GM12878 (cell line): ENCODE measurements at regions not wholly inside any gene's neighbourhood (a gene's known extent, or its start where the extent isn't known, plus 50 kb on each side); places are given as distances from the start of the nearest gene placed in this dataset.

Source experiments
- ATAC-seq: fragments of 200-7000 bp; cut with Tn5 transposase; 3 replicates; pipeline ENCODE4 v1.9.1; 2020; ENCODE audit warnings: mild to moderate bottlenecking, moderate library complexity
- BruUV-seq: library from RNA; stranded (reverse); fragments of 400-500 nt; replicated peaks from 2 replicates; lab custom pipeline; 2021; lab: Mats Ljungman, UMichigan
- CTCF ChIA-PET: fragments of 300-600 bp; sonication (Branson Sonifier 250); formaldehyde crosslinking; extraction: SDS; loops from one replicate; lab custom pipeline; 2021; ENCODE audit warnings: inconsistent platforms; lab: Yijun Ruan, JAX
- POLR2A ChIA-PET: fragments of 350-600 bp; formaldehyde crosslinking; extraction: SDS; loops from one replicate; lab custom pipeline; 2021; ENCODE audit warnings: inconsistent platforms; lab: Charles Lee
- RAD21 ChIA-PET: fragments of 300-600 bp; sonication (Branson Sonifier 250); formaldehyde crosslinking; loops from one replicate; lab custom pipeline; 2023; ENCODE audit warnings: antibody characterized with exemption; ENCODE audit not compliant: unreplicated experiment; lab: Charles Lee
- SMC1A ChIA-PET: fragments of 300-600 bp; sonication (Branson Sonifier 250); formaldehyde crosslinking; loops from one replicate; lab custom pipeline; 2023; ENCODE audit not compliant: unreplicated experiment, uncharacterized antibody; lab: Charles Lee
- DNase-seq: peaks from one replicate; pipeline ENCODE4 v3.0.0-alpha.2; 2011; ENCODE audit warnings: low read depth, low spot score
- FAIRE-seq: peaks from 3 replicates; lab custom pipeline; 2011; peaks lifted over from hg19 to GRCh38; lab: Jason Lieb, UNC
- H2AFZ ChIP-seq: 2 replicates; pipeline ENCODE4 v1.6.0; 2011; ENCODE audit warnings: low read depth, low read length, control low read depth; ENCODE audit not compliant: control insufficient read depth
- H3K27ac ChIP-seq: 2 replicates; pipeline ENCODE4 v1.5.1; 2011; ENCODE audit warnings: control low read depth; ENCODE audit not compliant: control insufficient read depth, insufficient read depth
- H3K27me3 ChIP-seq, 2 experiments: replicated peaks in 1 of 2; 2 replicates each; pipeline versions ENCODE4 v1.6.0 to v1.6.1; 2011; ENCODE audit warnings: low read length in 1 of 2; ENCODE audit not compliant: control insufficient read depth in 2 of 2, insufficient read depth in 2 of 2
- H3K36me3 ChIP-seq, 2 experiments: 2 replicates each; pipeline ENCODE4 v1.5.1; 2011; ENCODE audit warnings: low read length in 1 of 2; ENCODE audit not compliant: control insufficient read depth in 2 of 2, insufficient read depth in 2 of 2
- H3K4me1 ChIP-seq: 2 replicates; pipeline ENCODE4 v1.6.1; 2011; ENCODE audit warnings: mild to moderate bottlenecking, low read length, moderate library complexity, mixed read lengths; ENCODE audit not compliant: control insufficient read depth, insufficient read depth
- H3K4me2 ChIP-seq: 2 replicates; pipeline ENCODE4 v1.6.0; 2011; ENCODE audit warnings: control low read depth; ENCODE audit not compliant: control insufficient read depth, insufficient read depth
- H3K4me3 ChIP-seq: fragments of 200-600 bp; sonication (generic); 2 replicates; pipeline ENCODE4 v1.5.1; 2016
- H3K79me2 ChIP-seq: 2 replicates; pipeline ENCODE4 v1.6.0; 2011; ENCODE audit warnings: low read length; ENCODE audit not compliant: control insufficient read depth, insufficient read depth
- H3K9ac ChIP-seq: 2 replicates; pipeline ENCODE4 v1.8.0; 2011; ENCODE audit warnings: low read length, control low read depth, mixed read lengths; ENCODE audit not compliant: control insufficient read depth, insufficient read depth
- H3K9me3 ChIP-seq: replicated peaks from 3 replicates; pipeline ENCODE4 v1.5.1; 2011; ENCODE audit warnings: mild to moderate bottlenecking, low read length; ENCODE audit not compliant: control insufficient read depth, insufficient read depth
- H4K20me1 ChIP-seq: 2 replicates; pipeline ENCODE4 v1.6.0; 2011; ENCODE audit not compliant: control insufficient read depth, insufficient read depth
- EED ChIP-seq: sonication (generic); IDR thresholded peaks from 2 replicates; pipeline ENCODE4 v1.6.1; 2016; ENCODE audit warnings: antibody characterized with exemption, low read depth
- HDAC6 ChIP-seq: fragments of 200-600 bp; sonication (generic); IDR thresholded peaks from one replicate; pipeline ENCODE4 v1.8.0; 2017; ENCODE audit warnings: antibody characterized with exemption; ENCODE audit not compliant: unreplicated experiment
- PBX3 ChIP-seq: IDR thresholded peaks from 2 replicates; pipeline ENCODE4 v1.6.1; 2011; ENCODE audit warnings: mild to moderate bottlenecking, low read depth, low read length, moderate library complexity; ENCODE audit not compliant: insufficient replicate concordance
- RFX5 ChIP-seq: IDR thresholded peaks from 2 replicates; pipeline ENCODE4 v1.6.1; 2011; ENCODE audit warnings: low read depth, low read length, improper control_type of control experiment
- ZNF217 ChIP-seq: fragments of 450-650 bp; IDR thresholded peaks from 2 replicates; pipeline ENCODE4 v1.6.1; 2017; ENCODE audit warnings: antibody characterized with exemption, mild to moderate bottlenecking
- WGBS: methylation state at CpG from one replicate; pipeline ENCODE4 v1.1.6; 2016; ENCODE audit warnings: low lambda C conversion rate; ENCODE audit not compliant: insufficient replicate concordance, insufficient coverage; ENCODE audit errors: missing lambda C conversion rate; 5-methylcytosine and 5-hydroxymethylcytosine counted together
- in situ Hi-C: fragments of 300-500 bp; cut with MboI; formaldehyde crosslinking; loops from 9 replicates; pipeline ENCODE4 v1.14.3; 2018; ENCODE audit warnings: mixed read lengths
- intact Hi-C: fragments of 100-400 bp; cut with micrococcal nuclease; formaldehyde crosslinking; loops from one replicate; pipeline ENCODE4 v1.14.2; 2022; ENCODE audit not compliant: unreplicated experiment

- intact Hi-C loops (no loop called here), in situ Hi-C loops (no loop called here)
- no peaks in the 10 kb centered on the region for H3K27me3 ChIP-seq
- no peaks in the 10 kb centered on the region for H3K79me2 ChIP-seq
- H2AFZ ChIP-seq: no peak overlapping the region
- H4K20me1 ChIP-seq: no peaks in the 10 kb centered on the region
- H3K36me3 ChIP-seq: no peaks in the 10 kb centered on the region
- H3K9me3 ChIP-seq: no peaks in the 10 kb centered on the region
- TF ChIP-seq ZNF217 (no peak), PBX3 (no peak), HDAC6 (no peak), RFX5 (no peak), EED (no peak)
- POLR2A ChIA-PET: no interaction called here
- SMC1A ChIA-PET: interaction anchor here (1.1 kb wide), 1 partner anchor 13 kb away, joined by 4 read pairs; no protein-coding TSS in a partner anchor
- H3K4me1 ChIP-seq: no peaks in the 10 kb centered on the region
- no peak overlapping the region for H3K9ac ChIP-seq
- no peak overlapping the region for H3K4me3 ChIP-seq
- no peak for DNase-seq
- RAD21 ChIA-PET: no interaction called here
- CTCF ChIA-PET: no interaction called here
- no peak for ATAC-seq
- WGBS: 36% methylated on average over 7 of the region's 7 CpGs
- no peak for FAIRE-seq
- no peak overlapping the region for H3K27ac ChIP-seq
- no peak overlapping the region for H3K4me2 ChIP-seq
- no TSS peak for BruUV-seq
Measured at GRCh38 chr4:13151194-13151593, 332.9 kb downstream of the RAB28 start.
